ENCODE measurements at regions not wholly inside any gene's neighbourhood (a gene's known extent, or its start where the extent isn't known, plus 50 kb on each side); places are given as distances from the start of the nearest gene placed in this dataset.

- no peak for TF ChIP-seq CTCF (IDR thresholded peaks at IDR 0.05; ENCODE audit: unreplicated experiment in 3 of 3)
- no peak overlapping the region for H3K27ac Mint-ChIP-seq
- H3K36me3 Mint-ChIP-seq (ENCODE audit: low read depth), result no peaks in the 10 kb centered on the region
- no peaks in the 10 kb centered on the region for H3K4me1 Mint-ChIP-seq
- H3K27me3 Mint-ChIP-seq (ENCODE audit: low read depth), result peaks cover 47% of the 10 kb centered on the region
- no peaks in the 10 kb centered on the region for H3K9me3 Mint-ChIP-seq
- no peak overlapping the region for H3K4me3 Mint-ChIP-seq
These were observed 322.5 kb upstream of the GATB start for GRCh38 chr4:152083338-152083737.

- no peak for TF ChIP-seq CTCF (IDR thresholded peaks at IDR 0.05; ENCODE audit: unreplicated experiment in 3 of 3)
- H3K27me3 Mint-ChIP-seq (ENCODE audit: low read depth), result peaks cover 45% of the 10 kb centered on the region
- H3K27ac Mint-ChIP-seq, result no peak overlapping the region
- H3K9me3 Mint-ChIP-seq, result peaks cover 6% of the 10 kb centered on the region
- H3K4me1 Mint-ChIP-seq, result no peaks in the 10 kb centered on the region
- no peak overlapping the region for H3K4me3 Mint-ChIP-seq
- H3K36me3 Mint-ChIP-seq (ENCODE audit: low read depth), result no peaks in the 10 kb centered on the region
These were observed 320.2 kb upstream of the GATB start for GRCh38 chr4:152081024-152081423.

- H3K27me3 Mint-ChIP-seq (ENCODE audit: low read depth), result peaks cover 46% of the 10 kb centered on the region
- no peaks in the 10 kb centered on the region for H3K36me3 Mint-ChIP-seq (ENCODE audit: low read depth)
- no peaks in the 10 kb centered on the region for H3K4me1 Mint-ChIP-seq
- no peak overlapping the region for H3K4me3 Mint-ChIP-seq
- H3K9me3 Mint-ChIP-seq, result peaks cover 6% of the 10 kb centered on the region
- TF ChIP-seq CTCF (IDR thresholded peaks at IDR 0.05; ENCODE audit: unreplicated experiment in 3 of 3), result no peak
- H3K27ac Mint-ChIP-seq, result no peak overlapping the region
These were observed 318.9 kb upstream of the GATB start for GRCh38 chr4:152079543-152080293.

- peaks cover 6% of the 10 kb centered on the region for H3K9me3 Mint-ChIP-seq
- H3K4me3 Mint-ChIP-seq, result no peak overlapping the region
- H3K36me3 Mint-ChIP-seq (ENCODE audit: low read depth), result no peaks in the 10 kb centered on the region
- peaks cover under 1% of the 10 kb centered on the region for H3K4me1 Mint-ChIP-seq
- H3K27me3 Mint-ChIP-seq (ENCODE audit: low read depth), result peaks cover 48% of the 10 kb centered on the region
- H3K27ac Mint-ChIP-seq, result no peak overlapping the region
- no peak for TF ChIP-seq CTCF (IDR thresholded peaks at IDR 0.05; ENCODE audit: unreplicated experiment in 3 of 3)
These were observed 318.3 kb upstream of the GATB start for GRCh38 chr4:152079079-152079478.

GRCh38 chr4:152077582-152077981 is 316.8 kb upstream of the GATB start:
- Mint-ChIP-seq H3K36me3 (ENCODE audit: low read depth) (no peaks in the 10 kb centered on the region), H3K27me3 (ENCODE audit: low read depth) (peaks cover 41% of the 10 kb centered on the region), H3K27ac (no peak overlapping the region), H3K9me3 (peaks cover 6% of the 10 kb centered on the region), H3K4me3 (no peak overlapping the region), H3K4me1 (peaks cover 15% of the 10 kb centered on the region)
- TF ChIP-seq CTCF (IDR thresholded peaks at IDR 0.05; ENCODE audit: unreplicated experiment in 3 of 3), result no peak

Measured in nephron (organoid).